SKM-1 treated with dmso at 0.1 percent for 144 hours (cell line): ENCODE measurements at regions not wholly inside any gene's neighbourhood (a gene's known extent, or its start where the extent isn't known, plus 50 kb on each side); places are given as distances from the start of the nearest gene placed in this dataset.

Experiments
- DNase-seq: peaks from one replicate; lab custom pipeline; 2025; ENCODE audit not compliant: unreplicated experiment; lab: John Stamatoyannopoulos, UW

DNA sequence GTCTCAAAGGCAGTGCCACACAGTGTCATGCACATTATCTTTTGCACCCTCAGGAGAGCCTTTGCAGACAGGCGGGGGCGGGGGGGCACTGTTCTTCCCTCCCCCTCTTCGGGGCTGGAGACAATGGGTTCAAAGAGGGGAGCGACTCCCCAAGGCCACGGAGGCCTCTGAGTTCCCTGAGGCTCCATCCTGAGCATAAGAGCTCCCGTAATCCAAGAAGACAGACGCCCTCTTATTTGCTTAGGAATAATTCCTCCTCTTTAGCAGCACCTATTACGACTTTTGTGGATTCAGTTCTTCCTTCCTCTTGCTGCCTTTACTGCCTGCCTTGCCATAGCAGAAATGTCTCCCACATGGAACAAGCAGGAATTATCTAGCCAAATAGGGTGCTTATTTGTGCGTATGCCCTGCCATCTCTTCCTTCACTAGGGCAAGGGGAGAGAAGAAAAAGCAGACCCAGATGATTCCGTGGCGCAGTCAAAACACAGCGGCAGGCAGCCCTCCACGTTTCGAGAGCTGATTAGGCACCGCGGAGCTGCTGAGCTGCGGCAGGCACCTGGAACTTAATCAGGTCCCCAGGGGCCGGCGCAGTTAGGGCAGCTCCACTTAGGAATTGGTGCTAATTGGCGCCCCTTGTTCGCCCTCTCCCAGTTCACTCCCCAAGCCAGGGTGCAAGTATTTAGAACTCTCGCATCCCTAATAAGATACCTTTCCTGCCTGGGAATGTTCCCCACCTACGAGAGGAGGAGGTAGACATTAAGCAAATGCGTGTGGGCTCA, 233.4 kb upstream of the MYT1L start:
- no peak for DNase-seq

DNA sequence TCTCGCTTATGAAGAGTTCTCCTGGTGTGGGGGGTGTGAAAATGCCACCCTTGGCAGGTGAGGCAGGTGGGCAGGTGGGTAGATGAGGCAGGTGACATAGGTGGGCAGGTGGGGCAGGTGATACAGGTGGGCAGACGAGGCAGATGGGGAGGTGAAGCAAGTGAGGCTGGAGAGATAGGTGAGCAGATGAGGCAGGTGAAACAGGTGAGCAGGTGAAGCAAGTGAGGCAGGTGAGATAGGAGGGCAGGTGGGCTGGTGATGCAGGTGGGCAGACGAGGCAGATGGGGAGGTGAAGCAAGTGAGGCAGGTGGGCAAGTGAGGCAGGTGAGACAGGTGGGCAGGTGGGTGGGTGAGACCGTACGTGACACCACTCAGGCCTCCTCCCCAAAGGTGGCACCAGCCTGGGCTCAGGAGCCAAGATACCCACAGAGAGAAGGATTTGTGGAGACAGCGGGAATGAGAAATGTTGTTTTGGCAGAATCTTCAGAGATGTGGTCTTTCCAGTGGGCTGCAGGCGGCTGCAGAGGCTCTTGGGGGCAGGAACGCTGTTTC, 232.3 kb upstream of the MYT1L start:
- no peak for DNase-seq

DNA sequence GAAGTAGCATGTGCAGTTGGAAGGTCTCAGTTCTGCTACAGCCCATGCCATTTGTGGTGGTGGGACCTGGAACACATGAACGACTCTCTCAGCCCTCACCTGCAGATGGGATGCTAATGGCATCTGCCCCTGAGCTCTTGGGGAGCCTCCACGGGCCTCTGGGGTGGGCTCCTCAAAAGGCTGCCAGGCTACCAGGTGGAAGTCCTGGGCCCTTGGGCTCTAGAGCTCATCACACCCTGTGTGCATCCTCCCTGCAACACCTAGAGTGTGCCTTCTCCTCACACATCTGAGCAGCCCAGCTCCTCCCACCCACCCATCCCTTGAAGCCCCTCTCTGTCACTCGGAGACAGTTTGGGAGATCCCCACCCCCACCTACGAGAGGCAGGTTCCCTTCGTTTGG, 231.8 kb upstream of the MYT1L start:
- no peak for DNase-seq

DNA sequence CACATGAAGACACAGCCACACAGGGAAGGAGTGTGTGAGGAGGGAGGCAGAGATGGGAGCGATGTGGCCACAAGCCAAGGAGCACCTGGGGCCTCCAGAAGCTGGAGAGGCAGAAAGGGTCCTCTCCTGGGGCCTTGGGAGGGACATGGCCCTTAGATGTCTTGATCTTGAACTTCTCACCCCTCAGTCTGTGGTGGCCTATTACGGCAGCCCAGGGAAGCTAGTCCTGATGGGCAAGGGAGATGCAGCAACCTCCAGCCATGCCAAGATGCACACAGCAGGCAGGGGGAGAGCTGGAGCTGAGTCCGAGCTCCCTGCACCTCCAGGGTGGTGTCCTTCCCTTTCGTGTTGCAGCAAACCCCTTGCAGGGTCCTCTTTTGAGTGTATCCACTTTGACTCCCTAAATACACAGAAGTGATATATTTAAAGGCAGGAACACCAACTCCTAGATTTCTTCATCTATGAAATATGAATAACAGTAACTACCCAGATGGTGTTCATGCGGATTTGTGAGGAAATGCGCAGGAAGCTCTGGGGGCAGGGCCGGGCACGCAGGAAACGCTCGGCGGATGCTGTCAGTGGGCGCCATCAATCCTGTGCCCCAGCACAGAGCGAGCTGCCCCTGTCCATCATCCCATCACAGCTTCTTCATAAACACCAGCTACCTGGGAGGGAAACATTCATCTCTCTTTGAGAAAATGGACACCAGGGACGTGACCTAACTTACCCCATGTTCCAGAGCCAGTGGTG, 230.4 kb upstream of the MYT1L start:
- no peak for DNase-seq

DNA sequence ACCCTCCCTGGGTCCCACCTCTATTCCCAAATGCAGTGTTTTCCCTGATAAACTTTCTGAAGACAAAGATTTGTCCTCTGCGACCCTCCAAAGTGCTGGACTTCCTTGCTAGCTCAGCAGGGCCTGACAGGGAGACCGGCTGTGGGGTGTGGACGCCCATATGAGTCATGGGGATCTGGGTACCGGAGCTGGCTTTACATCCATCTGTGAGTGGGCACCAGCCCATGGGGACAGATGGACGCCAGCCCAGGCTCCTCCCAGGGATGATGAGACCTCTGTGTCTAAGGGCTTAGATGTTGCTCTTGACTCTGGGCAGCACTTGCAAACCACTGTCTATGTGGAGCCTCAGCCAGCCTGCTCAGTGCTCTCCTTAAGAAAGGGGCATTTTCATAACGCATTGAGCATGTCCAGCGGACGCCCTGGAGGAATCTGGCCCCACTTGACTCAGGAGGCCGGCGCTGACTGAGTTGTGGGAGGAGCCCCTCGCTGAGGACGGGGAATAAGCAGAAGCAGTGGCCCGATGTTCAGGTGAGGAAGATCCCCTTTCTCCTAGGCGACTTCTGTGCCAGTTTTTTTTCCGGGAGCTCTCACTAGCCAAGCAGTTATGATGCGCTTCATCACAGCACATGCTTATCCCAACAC, 229.4 kb upstream of the MYT1L start:
- no peak for DNase-seq

DNA sequence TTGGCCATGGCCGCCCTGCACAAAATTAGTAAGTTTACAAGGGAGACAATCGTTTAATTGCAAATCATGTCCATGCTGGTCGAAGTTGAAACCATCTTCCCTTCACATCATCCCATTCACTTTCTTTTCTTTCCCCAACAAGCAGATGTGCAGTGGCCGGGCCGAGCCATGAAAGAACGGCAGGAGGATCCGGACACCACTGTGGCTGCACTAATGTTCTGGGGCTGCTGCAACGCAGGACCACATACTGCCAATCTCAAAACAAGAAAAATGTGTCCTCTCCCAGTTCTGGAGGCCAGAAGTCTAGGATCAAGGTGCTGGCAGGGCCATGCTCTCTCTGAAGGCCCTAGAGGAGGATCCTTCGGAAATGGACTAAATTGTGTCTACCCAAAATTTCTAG, 227.4 kb upstream of the MYT1L start:
- no peak for DNase-seq

DNA sequence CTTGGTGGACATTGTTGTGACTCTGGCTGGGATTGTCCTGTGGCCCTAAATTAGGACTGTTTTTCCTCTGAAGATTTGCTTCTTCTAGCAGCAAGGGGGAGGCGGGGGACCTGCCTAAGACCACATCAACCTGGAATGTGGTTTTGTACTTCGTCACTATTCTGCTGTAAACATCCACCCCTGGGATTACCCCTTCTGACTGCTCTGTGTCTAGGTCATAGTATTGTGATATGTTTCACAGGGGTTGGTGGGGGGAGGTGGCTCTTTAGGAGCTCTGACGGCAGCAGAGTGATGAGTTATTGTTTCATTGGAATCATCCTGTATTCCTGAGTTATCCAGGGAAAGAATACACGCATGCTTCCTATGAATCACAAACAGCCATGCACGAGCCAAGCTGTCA, 226.4 kb upstream of the MYT1L start:
- DNase-seq: no peak

DNA sequence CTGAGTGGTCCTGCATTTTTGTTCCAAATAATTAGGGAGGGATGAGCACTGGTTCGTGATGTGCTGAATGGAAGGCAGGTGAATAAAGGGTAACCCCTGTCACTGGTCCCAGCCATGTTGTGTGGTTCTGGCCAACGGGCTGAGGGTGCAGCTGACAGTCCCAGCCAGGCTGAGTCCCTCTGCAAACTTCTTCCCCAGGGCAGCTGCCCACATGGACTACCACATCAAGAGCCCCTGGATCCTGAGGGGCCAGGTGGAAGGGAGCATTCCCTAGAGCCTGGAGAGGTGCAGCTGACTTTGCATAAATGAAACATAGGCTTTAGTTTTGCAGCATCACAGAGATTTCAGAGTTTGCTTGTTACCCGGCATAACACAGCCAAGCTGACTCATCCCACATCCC, 219.8 kb upstream of the MYT1L start:
- DNase-seq: no peak

DNA sequence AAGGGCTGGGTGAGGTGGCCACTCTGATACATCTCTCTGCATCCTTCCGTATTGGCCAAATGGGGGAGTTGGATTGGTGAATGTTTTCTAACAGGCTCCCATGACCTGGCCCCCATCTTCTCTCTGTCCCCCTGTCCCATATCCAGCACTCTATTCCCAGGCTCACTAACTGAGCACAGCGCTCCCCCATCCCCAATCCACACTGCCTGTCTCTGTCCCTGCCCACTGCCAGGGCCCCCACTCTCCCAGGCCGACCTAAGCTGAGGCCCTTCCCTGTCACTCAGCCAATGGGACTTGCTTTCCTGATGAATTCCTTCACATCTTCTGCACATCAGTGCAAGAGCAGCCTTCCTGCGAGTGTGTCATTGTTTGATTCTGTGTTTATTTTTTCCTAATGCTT, 216.8 kb upstream of the MYT1L start:
- DNase-seq: no peak

DNA sequence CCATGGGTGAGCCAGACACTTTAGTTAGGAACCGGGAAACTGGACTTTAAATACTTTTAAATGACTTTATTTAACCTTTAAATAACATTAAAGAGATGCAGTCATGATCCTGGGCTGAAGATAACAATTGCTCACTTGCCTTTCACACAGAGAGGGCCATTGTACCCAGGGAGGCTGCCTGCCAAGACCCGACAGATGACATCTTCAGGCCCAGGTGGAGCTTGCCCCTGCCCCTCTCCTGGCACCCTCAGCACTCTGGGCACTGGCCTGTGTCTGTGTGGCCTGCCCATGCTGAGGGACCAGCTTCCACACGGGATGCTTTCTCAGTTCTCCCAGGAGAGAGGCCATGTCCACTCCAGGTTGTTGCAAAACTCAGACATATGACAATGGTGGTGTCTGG, 216.4 kb upstream of the MYT1L start:
- DNase-seq: no peak

DNA sequence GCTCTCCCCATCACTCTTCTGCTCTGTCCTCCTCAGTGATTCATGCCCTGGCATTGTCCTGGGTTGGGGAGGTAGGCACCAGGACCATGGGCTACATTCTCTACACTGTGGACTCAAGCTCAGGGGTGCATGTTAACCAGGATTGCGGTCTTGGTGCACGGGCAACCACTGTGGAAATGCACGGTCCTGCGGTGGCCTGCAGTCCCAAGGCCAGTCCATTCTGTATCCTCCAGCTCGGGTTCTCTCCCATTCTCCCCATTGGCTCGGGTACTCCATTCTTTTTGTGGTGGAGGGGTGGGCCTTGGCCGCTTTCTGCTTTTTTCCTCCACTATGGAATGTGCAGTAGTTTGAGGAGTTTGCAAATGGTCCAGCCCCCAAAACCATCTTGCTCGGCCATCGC, 215.0 kb upstream of the MYT1L start:
- no peak for DNase-seq

DNA sequence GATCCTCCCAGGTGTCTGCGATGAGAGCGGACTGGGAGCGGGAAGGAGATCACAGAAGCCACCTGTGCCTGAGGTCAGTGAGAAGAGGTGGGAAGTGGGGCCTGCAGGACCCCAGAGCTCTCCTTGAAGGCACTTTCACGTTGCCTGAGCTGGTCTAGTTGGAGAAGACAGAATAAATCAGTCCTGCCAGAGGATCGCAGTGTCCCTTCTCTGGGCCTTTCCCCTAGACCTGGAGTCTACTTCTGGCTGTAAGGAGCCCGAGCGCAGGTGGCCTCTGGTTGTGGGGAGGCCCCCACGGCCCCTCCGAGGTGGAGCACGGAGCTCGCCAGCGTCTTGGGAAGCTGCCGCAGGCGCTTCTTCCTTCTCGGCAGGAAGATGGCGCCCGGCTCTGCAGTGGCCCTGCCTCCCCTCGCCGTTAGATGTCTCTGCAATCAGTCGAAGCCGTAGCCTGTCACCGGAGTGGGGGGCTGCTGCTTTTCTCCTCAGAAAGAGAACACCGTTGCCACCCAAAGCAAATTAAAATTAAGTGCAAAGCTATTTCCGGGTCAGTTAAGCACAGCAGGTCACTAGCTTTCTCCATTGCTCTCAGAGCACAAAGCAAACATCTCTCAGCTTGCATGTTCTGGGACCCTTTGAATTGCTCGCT, 212.0 kb upstream of the MYT1L start:
- DNase-seq: no peak

DNA sequence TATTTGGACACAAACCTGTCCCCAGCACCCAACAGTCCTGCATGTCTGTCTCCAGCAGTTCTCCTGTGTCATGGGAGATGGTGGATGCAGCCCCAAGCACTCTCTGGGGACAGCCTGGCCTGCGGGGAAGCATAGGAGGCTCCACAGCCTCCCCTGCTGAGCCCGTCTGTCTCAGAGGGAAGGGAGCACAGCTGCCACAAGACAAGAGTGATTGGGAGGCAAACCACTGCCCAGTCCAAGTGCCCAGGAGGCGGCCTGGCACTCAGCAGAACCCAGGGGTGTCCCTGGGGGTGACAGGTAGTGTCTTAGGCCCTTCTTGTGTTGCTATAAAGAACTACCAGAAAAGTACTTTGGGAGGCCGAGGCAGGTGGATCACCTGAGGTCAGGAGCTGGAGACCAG, 211.2 kb upstream of the MYT1L start:
- DNase-seq: no peak

DNA sequence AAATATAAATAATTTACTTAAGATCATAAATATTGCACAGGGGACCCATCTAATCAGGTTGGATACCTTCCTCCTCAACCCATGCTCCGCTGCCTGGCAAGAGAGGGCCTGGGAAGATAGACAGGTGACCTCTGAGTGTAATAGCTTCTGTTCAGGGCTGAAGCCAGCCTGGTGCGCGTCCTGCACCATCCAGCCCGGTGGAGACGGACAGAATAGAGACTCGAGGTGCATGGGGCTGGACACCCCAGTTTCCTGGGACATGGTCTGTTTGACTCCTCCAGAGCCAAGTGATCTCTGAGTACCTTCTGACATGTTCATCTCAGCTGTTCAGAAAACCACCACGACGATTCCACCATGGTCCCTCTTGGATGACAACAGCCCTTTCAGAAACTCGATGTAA, 209.3 kb upstream of the MYT1L start:
- no peak for DNase-seq

DNA sequence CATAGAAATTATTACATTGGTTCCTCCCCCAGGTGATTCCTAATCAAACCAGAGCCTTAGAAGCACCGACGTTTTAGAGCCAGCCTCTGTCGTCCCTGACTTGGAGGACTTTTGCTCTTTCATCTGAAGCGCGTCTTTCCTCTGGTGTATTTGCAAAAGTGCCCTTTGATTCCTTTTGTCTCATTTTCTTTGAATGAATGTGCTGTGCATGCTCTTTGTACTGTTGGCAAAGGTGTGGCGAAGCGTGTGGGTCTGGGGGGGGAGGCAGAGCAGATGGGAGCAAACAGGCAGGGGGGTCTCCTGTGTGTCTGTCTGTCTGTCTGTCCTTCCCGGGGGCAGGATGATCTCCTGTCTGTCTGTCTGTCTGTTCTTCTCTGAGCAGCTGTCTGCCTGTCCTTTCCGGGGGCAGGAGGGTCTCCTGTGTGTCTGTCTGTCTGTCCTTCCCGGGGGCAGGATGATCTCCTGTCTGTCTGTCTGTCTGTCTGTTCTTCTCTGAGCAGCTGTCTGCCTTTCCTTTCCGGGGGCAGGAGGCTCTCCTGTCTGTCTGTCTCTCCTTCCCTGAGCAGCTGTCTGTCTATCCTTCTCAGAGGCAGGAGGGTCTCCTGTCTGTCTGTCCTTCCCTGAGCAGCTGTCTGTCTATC, 205.5 kb upstream of the MYT1L start:
- no peak for DNase-seq

DNA sequence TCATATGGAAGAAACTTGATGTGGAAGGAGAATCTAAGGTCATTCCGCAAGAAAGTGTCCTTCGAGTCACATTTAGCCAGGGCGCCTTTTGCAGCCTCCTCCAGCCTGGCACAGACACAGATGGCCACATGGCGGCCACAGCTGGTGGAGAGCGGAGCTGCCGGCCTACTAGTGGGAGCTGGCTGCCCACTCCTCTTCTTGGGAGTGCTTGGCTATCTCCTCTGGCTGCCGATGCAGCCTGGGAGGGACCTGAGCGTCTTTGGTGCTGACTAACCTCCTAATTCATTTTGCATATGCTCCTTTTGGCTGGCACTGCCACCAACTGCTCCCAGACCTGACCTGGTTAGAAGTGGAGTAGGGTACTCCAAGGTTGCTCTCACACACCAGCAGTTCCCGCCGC, 199.3 kb upstream of the MYT1L start:
- DNase-seq: no peak

DNA sequence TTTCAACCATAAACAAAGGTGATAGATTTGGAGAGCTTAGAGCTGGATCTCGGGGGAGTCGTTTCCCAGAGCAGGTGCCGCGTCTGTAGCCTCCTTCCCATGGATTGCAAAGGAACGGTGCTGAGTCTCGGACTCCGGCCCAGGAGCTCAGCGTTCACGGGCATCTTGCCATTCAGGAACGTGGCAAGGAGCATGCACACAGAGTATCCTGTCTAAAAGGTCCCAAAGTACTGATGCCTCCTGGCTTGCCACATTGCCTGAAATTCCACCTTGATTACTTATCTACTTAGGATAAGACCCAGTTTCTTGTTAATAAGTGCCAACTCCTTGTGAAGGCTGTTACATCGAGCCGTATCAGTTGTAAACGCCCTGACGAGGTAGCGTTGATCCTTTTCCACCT, 197.8 kb upstream of the MYT1L start:
- no peak for DNase-seq

DNA sequence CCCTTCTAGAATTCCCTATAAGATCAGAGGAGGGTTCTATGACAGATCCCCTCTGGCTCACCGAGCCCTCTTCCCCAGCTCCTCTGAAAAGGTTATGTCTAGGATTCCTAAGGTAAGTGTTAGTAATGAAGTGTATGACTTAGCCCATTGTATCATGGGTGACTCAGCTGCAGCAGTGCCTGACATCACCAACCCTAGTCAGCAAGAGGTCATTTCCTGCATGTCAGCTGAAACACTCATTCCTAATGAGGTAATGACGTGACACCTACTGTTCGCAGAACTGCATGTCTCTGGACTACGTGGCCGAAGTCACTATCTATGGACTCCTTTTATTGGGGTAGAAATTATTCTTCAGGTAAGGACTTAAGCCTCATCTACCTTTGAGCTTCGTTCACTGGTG, 196.1 kb upstream of the MYT1L start:
- DNase-seq: no peak

DNA sequence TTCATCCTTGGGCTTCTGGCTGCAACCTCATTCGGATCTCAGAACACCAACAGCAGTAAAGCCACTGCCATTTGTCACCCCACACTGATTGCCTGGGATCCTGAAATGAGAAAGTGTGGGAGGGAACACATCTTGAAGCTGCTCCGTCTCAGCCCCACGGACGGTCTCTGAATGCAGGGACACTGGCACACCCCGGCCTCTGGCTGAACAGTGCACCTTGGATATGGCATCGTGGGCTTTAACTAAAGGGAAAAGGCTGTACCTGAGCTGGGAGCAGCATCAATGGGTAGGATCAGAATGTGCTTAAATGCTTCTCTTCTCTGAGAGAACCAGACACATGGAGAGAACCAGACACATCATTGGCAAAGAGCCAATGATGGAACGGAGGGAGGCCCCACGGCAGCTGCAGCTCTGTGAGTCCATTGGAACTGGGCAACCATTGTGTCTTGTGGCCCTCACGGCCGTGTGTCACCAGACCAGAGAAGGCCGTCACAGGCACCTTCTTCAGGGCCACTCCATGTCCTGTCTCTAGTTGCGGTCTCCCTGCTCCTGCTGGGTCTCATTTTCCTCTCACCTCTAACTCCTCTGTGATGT, 193.4 kb upstream of the MYT1L start:
- DNase-seq: no peak

DNA sequence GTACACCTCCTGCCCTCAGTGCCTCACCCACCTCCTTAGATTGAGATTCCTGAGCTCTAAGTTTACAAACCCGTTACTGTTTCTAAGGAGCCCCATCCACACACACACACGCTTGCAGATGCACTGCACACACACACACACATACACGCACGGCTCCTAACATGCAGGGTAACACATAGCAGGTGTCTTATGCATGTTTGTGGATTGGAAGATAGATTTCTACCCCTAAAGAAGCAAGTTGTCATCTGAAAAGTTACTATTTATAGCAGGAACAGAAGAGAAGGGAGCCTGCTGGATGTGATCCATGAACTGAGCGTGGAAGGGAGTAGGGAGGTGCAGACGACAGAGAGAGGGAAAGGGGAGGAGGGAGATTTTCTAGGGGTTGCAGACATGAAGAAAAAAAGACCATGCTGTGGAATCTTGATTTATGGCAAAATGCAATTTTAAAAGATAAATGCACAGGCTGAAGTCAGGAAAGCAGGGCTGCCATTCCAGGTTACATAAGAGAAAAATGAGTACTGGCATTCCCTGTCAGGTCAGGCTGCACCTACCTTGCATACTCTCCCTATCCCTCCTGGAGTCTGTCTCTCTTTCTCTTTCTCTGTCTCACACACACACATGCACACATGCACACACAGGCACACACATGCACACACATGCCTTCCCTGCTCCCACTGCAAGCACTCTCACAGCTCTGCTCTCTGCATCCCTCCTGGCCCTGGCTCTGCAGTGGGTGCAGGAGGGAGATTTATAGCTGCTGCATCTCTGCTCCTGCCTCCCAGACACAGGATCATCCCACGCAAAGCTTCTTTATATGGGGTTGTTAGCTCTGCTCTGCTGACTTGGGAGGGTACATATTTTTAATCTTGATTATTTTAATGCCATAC, 192.6 kb upstream of the MYT1L start:
- no peak for DNase-seq
